KMS-11 (cell line): ENCODE measurements at regions not wholly inside any gene's neighbourhood (a gene's known extent, or its start where the extent isn't known, plus 50 kb on each side); places are given as distances from the start of the nearest gene placed in this dataset.

Experiments used
- H2AFZ ChIP-seq: fragments of 200-600 bp; sonication (generic); 2 replicates; pipeline ENCODE4 v1.6.1; 2016; ENCODE audit warnings: antibody characterized with exemption, mixed run types, low read depth
- H3K27ac ChIP-seq: fragments of 200-600 bp; sonication (generic); 2 replicates; pipeline ENCODE4 v1.6.1; 2016; ENCODE audit warnings: mild to moderate bottlenecking, mixed run types
- H3K27me3 ChIP-seq: fragments of 200-600 bp; sonication (generic); 2 replicates; pipeline ENCODE4 v1.6.1; 2017; ENCODE audit warnings: mild to moderate bottlenecking, low read depth, mixed run types, moderate library complexity; ENCODE audit not compliant: insufficient read depth
- H3K36me3 ChIP-seq: fragments of 200-600 bp; sonication (generic); 2 replicates; pipeline ENCODE4 v1.6.1; 2017; ENCODE audit warnings: mild to moderate bottlenecking, mixed run types; ENCODE audit not compliant: insufficient read depth
- H3K4me1 ChIP-seq: fragments of 200-600 bp; sonication (generic); 2 replicates; pipeline ENCODE4 v1.6.1; 2016; ENCODE audit warnings: mild to moderate bottlenecking, low read depth, mixed run types; ENCODE audit not compliant: poor library complexity, severe bottlenecking
- H3K4me2 ChIP-seq: fragments of 200-600 bp; sonication (generic); 2 replicates; pipeline ENCODE4 v1.7.0; 2016; ENCODE audit warnings: mild to moderate bottlenecking, mixed run types
- H3K4me3 ChIP-seq: fragments of 200-600 bp; sonication (generic); IDR thresholded peaks from 2 replicates; pipeline ENCODE4 v1.6.1; 2017; ENCODE audit warnings: low read depth, low read length, mixed read lengths; ENCODE audit not compliant: insufficient read depth
- H3K79me2 ChIP-seq: fragments of 200-600 bp; sonication (generic); 2 replicates; pipeline ENCODE4 v1.6.1; 2016; ENCODE audit warnings: low read depth, mixed run types; ENCODE audit not compliant: insufficient read depth
- H3K9ac ChIP-seq: fragments of 200-600 bp; sonication (generic); 2 replicates; pipeline ENCODE4 v1.6.1; 2016; ENCODE audit warnings: mild to moderate bottlenecking, mixed run types
- H4K20me1 ChIP-seq: fragments of 200-600 bp; sonication (generic); 2 replicates; pipeline ENCODE4 v1.6.1; 2016; ENCODE audit warnings: mild to moderate bottlenecking, mixed run types; ENCODE audit not compliant: insufficient read depth
- CTCF ChIP-seq: fragments of 200-600 bp; sonication (generic); conservative IDR thresholded peaks from 2 replicates; pipeline ENCODE4 v1.6.1; 2017; ENCODE audit warnings: low read depth, mild to moderate bottlenecking, antibody characterized with exemption, low read length, moderate library complexity, mixed read lengths

- Histone ChIP-seq H3K79me2 (no peaks in the 10 kb centered on the region), H3K27me3 (no peaks in the 10 kb centered on the region), H3K36me3 (no peaks in the 10 kb centered on the region), H3K4me3 (no peak overlapping the region), H4K20me1 (no peaks in the 10 kb centered on the region), H3K9ac (no peak overlapping the region), H2AFZ (no peak overlapping the region), H3K4me2 (no peak overlapping the region), H3K27ac (no peak overlapping the region), H3K4me1 (peaks cover 27% of the 10 kb centered on the region)
- TF ChIP-seq CTCF = no peak
Observed at GRCh38 chr4:127143460-127144195, 489.1 kb upstream of the INTU start.

GRCh38 chr4:127145006-127145540, 487.7 kb upstream of the INTU start:
- H3K4me2 ChIP-seq = no peak overlapping the region
- no peaks in the 10 kb centered on the region for H3K36me3 ChIP-seq
- H3K27ac ChIP-seq = no peak overlapping the region
- TF ChIP-seq CTCF = no peak
- no peaks in the 10 kb centered on the region for H3K27me3 ChIP-seq
- H3K4me1 ChIP-seq = peaks cover 15% of the 10 kb centered on the region
- H3K4me3 ChIP-seq = no peak overlapping the region
- no peak overlapping the region for H2AFZ ChIP-seq
- no peaks in the 10 kb centered on the region for H4K20me1 ChIP-seq
- no peak overlapping the region for H3K9ac ChIP-seq
- no peaks in the 10 kb centered on the region for H3K79me2 ChIP-seq

GRCh38 chr4:127148165-127148564, 484.6 kb upstream of the INTU start:
- Histone ChIP-seq H3K4me1 (no peaks in the 10 kb centered on the region), H3K79me2 (no peaks in the 10 kb centered on the region), H3K4me3 (no peak overlapping the region), H3K27me3 (no peaks in the 10 kb centered on the region), H3K4me2 (no peak overlapping the region), H2AFZ (no peak overlapping the region), H4K20me1 (no peaks in the 10 kb centered on the region), H3K27ac (no peak overlapping the region), H3K36me3 (no peaks in the 10 kb centered on the region), H3K9ac (no peak overlapping the region)
- no peak for TF ChIP-seq CTCF

GRCh38 chr4:127149086-127149485, 483.7 kb upstream of the INTU start:
- H3K27ac ChIP-seq = no peak overlapping the region
- no peak overlapping the region for H2AFZ ChIP-seq
- H3K4me3 ChIP-seq = no peak overlapping the region
- H3K4me2 ChIP-seq = no peak overlapping the region
- no peaks in the 10 kb centered on the region for H3K4me1 ChIP-seq
- no peak for TF ChIP-seq CTCF
- H3K79me2 ChIP-seq = no peaks in the 10 kb centered on the region
- no peaks in the 10 kb centered on the region for H3K27me3 ChIP-seq
- H4K20me1 ChIP-seq = no peaks in the 10 kb centered on the region
- no peak overlapping the region for H3K9ac ChIP-seq
- H3K36me3 ChIP-seq = no peaks in the 10 kb centered on the region
